ENCODE measurements at regions not wholly inside any gene's neighbourhood (a gene's known extent, or its start where the extent isn't known, plus 50 kb on each side); places are given as distances from the start of the nearest gene placed in this dataset.

- no peak for DNase-seq (ENCODE audit: low spot score)
Observed at GRCh38 chr12:41981758-41982157, 162.9 kb downstream of the GXYLT1 start.

GRCh38 chr12:41981013-41981412, 163.7 kb downstream of the GXYLT1 start:
- no peak for DNase-seq (ENCODE audit: low spot score)

- no peak for DNase-seq (ENCODE audit: low spot score)
Observed at GRCh38 chr12:41980390-41980789, 164.3 kb downstream of the GXYLT1 start.

GRCh38 chr12:41979574-41979973, 165.1 kb downstream of the GXYLT1 start:
- no peak for DNase-seq (ENCODE audit: low spot score)

- DNase-seq (ENCODE audit: low spot score) = no peak
Observed at GRCh38 chr12:41972598-41972997, 172.1 kb downstream of the GXYLT1 start.

- DNase-seq (ENCODE audit: low spot score) = no peak
Observed at GRCh38 chr12:41972196-41972595, 172.5 kb downstream of the GXYLT1 start.

GRCh38 chr12:41970744-41971143, 173.9 kb downstream of the GXYLT1 start:
- DNase-seq (ENCODE audit: low spot score) = no peak

GRCh38 chr12:41968599-41968998, 176.1 kb downstream of the GXYLT1 start:
- DNase-seq (ENCODE audit: low spot score) = no peak

- no peak for DNase-seq (ENCODE audit: low spot score)
Observed at GRCh38 chr12:41967668-41968500, 176.8 kb downstream of the GXYLT1 start.

- no peak for DNase-seq (ENCODE audit: low spot score)
Observed at GRCh38 chr12:41966916-41967315, 177.8 kb downstream of the GXYLT1 start.

- peak; percentile 5 for DNase-seq (ENCODE audit: low spot score)
Observed at GRCh38 chr12:41966001-41966400, 178.7 kb downstream of the GXYLT1 start.

- no peak for DNase-seq (ENCODE audit: low spot score)
Observed at GRCh38 chr12:41963398-41963797, 181.3 kb downstream of the GXYLT1 start.

GRCh38 chr12:41962171-41962572, 182.5 kb downstream of the GXYLT1 start:
- DNase-seq (ENCODE audit: low spot score) = peak; percentile 86

- DNase-seq (ENCODE audit: low spot score) = no peak
Observed at GRCh38 chr12:41959271-41959670, 185.4 kb downstream of the GXYLT1 start.

- no peak for DNase-seq (ENCODE audit: low spot score)
Observed at GRCh38 chr12:41956353-41956752, 188.3 kb downstream of the GXYLT1 start.

- DNase-seq (ENCODE audit: low spot score) = no peak
Observed at GRCh38 chr12:41950455-41950854, 194.2 kb downstream of the GXYLT1 start.

GRCh38 chr12:41946106-41946505, 198.6 kb downstream of the GXYLT1 start:
- no peak for DNase-seq (ENCODE audit: low spot score)

GRCh38 chr12:41944216-41944615, 200.5 kb downstream of the GXYLT1 start:
- no peak for DNase-seq (ENCODE audit: low spot score)

- DNase-seq (ENCODE audit: low spot score) = no peak
Observed at GRCh38 chr12:41943671-41944070, 201.0 kb downstream of the GXYLT1 start.

GRCh38 chr12:41942354-41942753, 202.3 kb downstream of the GXYLT1 start:
- DNase-seq (ENCODE audit: low spot score) = no peak

GRCh38 chr12:41941079-41941478, 203.6 kb downstream of the GXYLT1 start:
- no peak for DNase-seq (ENCODE audit: low spot score)

- no peak for DNase-seq (ENCODE audit: low spot score)
Observed at GRCh38 chr12:41940571-41940970, 204.1 kb downstream of the GXYLT1 start.

- DNase-seq (ENCODE audit: low spot score) = no peak
Observed at GRCh38 chr12:41936333-41936732, 208.3 kb downstream of the GXYLT1 start.

GRCh38 chr12:41935911-41936310, 208.8 kb downstream of the GXYLT1 start:
- DNase-seq (ENCODE audit: low spot score) = no peak
